Right hindlimb (tissue), 1 donor: ENCODE measurements at regions not wholly inside any gene's neighbourhood (a gene's known extent, or its start where the extent isn't known, plus 50 kb on each side); places are given as distances from the start of the nearest gene placed in this dataset.

Experiments
- DNase-seq: peaks from one replicate; pipeline ENCODE4 v3.0.0-alpha.2; 2018

DNA sequence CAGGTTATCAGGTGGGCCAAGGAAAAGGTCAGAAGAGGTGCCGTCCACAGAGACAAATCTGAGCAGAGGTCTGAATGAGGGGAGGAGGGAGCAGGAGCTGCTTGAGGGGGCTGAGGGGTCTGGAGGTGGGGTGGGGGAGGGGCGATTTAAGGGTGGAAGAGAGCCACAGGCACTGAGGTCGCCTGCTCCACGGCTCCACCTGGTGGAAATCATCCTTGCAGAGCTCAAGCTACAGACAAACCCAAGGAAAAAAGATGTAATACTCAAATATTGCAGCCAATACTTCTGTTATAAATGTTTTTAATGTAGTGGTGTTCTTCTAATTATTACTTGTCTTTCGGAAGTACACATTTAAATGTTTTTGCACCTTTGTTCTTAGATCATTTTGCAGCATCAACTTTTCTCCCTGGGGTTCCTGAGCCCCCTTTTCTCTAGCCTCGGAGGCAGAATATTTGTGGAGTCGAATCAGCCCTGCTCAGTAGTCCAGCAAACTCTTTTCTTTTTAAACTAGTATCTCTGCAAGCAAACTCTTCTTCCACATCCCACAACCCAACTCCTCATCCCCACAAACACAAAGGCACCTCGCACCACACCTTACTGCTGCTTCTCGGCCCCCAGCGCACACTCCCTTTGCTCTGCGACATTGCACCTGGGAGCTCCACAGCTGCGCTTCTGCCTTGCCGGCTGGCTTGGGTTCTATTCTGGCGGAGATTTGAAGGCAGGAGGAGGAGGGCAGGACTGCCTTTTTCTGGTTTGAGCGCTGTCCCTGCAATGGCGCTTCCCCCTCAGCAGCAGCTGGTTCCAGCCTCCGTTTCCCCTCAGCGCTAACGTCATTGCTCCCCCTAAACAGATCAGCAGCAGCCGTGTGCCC, 51.0 kb upstream of the TFAP2A start:
- peak; percentile 31 for DNase-seq
